ENCODE measurements at regions not wholly inside any gene's neighbourhood (a gene's known extent, or its start where the extent isn't known, plus 50 kb on each side); places are given as distances from the start of the nearest gene placed in this dataset.

GRCh38 chr6:33898771-33899170 lies 95.0 kb upstream of the MLN start:
- no peak for TF ChIP-seq RFX5 (IDR thresholded peaks at IDR 0.05)
- no peak for TF ChIP-seq JUN (IDR thresholded peaks at IDR 0.05)
- no peak for TF ChIP-seq POLR2AphosphoS2 (conservative IDR thresholded peaks at IDR 0.05; ENCODE audit: low read length)
- no peak for TF ChIP-seq EP300 (IDR thresholded peaks at IDR 0.05)
- no peak for TF ChIP-seq REST (IDR thresholded peaks at IDR 0.05)
- no peak for TF ChIP-seq POLR2A (IDR thresholded peaks at IDR 0.05; ENCODE audit: low read length)
- no peak for TF ChIP-seq JUNB (IDR thresholded peaks at IDR 0.05)
- TF ChIP-seq FOSL2 (IDR thresholded peaks at IDR 0.05): no peak
- TF ChIP-seq FOSL2 (CRISPR knock-in tag; IDR thresholded peaks at IDR 0.05): no peak
- no peak for TF ChIP-seq EHMT2 (IDR thresholded peaks at IDR 0.05; ENCODE audit: low read depth)

All from A549 (cell line).